ENCODE measurements at regions not wholly inside any gene's neighbourhood (a gene's known extent, or its start where the extent isn't known, plus 50 kb on each side); places are given as distances from the start of the nearest gene placed in this dataset.
"Not testable (repeated sequence)": the region's sequence is repeated elsewhere in the genome, so short reads cannot be mapped to it uniquely, and the experiment has no call there.

DNA sequence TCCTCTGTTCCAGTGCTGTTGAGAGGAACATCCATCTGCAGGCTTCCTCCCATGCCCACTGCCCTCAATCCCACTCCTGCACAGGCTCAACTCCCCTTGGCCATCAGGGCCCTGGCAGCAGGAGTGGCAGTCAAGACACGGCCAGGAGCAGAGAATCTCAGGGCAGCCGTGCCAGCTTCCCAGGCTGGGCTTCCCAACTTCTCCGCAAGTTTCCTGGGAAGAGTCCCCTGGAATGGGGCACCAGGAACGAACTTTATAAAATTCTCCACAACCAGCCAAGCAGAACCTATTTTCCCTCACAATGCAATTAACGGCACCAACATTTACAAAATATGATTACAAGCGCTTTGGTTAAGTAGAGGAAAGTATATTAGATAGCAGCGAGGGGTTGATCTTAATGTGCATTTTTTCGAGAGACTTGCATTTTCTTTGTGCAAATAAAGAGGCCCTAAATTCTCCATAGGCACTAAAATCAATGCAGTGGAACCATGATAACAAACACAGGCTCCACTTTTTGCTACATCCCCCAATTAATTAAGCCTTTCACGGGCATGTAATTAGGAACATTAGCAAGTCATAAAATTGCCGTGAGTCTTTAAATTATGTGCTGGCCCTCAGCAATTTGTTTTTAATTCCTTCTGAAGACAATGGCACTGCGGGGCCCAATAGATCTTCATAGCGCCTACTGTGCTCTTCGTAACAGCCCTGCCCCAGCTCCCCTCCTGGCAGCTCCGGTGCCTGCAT lies 99.9 kb upstream of the LHX1 start:
- no peaks in the 10 kb centered on the region for H3K4me1 Mint-ChIP-seq
- no peak overlapping the region for H3K4me3 Mint-ChIP-seq

DNA sequence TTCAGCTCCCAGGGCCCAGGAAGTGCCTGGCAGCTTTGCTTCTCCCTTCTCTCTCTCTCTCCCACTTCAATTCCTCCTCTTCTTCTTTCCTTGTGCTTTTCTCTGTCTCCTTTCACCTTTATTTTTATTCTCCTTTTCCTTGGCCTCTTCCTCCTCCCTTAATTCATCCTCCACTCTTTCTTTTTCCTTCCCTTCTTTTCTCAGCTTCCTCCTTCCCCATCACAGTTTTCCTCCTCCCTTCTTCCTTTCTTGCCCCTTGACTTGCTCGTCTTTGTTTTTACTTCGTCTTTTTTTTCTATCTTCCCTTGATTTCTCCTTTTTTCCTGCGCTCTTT lies 99.4 kb upstream of the LHX1 start:
- no peak overlapping the region for H3K27ac Mint-ChIP-seq
- peaks cover 18% of the 10 kb centered on the region for H3K27me3 Mint-ChIP-seq
- H3K9me3 Mint-ChIP-seq = peaks cover 10% of the 10 kb centered on the region

More for the DNA sequence above, 99.9 kb upstream of the LHX1 start:
- Mint-ChIP-seq H3K27me3 (peaks cover 18% of the 10 kb centered on the region), H3K36me3 (peaks cover 2% of the 10 kb centered on the region), H3K9me3 (peaks cover 10% of the 10 kb centered on the region), H3K27ac (no peak overlapping the region)
- no peak for ATAC-seq (ENCODE audit: low read depth)
- no peak for DNase-seq (ENCODE audit: low spot score in 2 of 2)

DNA sequence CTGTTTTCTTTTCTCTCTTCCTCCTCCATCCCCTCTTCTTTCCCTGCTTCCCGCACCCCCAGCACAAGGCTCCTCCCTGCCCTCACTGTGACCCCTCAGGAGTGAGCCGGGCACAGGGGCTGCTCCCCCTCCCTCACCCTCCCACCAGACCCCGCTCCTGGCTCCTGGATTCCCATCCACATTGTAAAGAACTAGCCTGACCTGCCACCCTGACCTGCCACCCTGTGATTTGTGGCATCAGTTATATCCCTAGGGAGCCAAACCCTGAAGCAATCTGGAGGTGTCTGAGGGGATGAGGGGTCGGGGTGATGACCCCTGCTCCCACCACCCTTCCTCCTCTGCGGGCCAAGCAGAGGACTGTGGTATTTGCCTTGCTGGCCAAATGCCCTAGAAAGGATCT lies 98.0 kb upstream of the LHX1 start:
- no peak for ATAC-seq (ENCODE audit: low read depth)

More for the DNA sequence above, 99.4 kb upstream of the LHX1 start:
- no peak overlapping the region for H3K4me3 Mint-ChIP-seq
- no peaks in the 10 kb centered on the region for H3K4me1 Mint-ChIP-seq
- peaks cover 2% of the 10 kb centered on the region for H3K36me3 Mint-ChIP-seq
- DNase-seq (ENCODE audit: low spot score in 2 of 2) (no peak), ATAC-seq (ENCODE audit: low read depth) (no peak)

DNA sequence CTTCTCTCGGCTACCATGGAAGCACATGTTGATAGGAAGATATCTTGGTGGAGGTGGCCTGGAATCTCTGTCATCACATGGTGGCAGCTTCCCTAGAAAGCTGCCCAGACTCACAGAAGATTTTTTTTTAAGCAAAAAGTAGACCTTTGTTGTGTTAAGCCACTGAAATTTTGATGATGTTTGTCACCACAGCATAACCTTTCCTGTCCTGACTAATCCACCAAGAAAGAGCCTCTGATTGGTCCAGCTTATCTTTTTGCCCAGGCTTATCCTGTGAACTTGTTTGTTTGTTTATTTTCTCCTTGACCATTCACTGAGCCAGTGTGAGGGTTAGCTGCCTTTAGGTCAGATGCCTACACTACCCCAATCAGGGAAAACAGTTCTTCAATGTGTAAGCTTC lies 96.5 kb upstream of the LHX1 start:
- Mint-ChIP-seq H3K36me3 (peaks cover 2% of the 10 kb centered on the region), H3K9me3 (peaks cover 7% of the 10 kb centered on the region), H3K27me3 (peaks cover 28% of the 10 kb centered on the region), H3K27ac (no peak overlapping the region), H3K4me1 (no peaks in the 10 kb centered on the region), H3K4me3 (no peak overlapping the region)
- ATAC-seq (ENCODE audit: low read depth) = no peak
- DNase-seq (ENCODE audit: low spot score in 2 of 2) = no peak

More for the DNA sequence above, 98.0 kb upstream of the LHX1 start:
- DNase-seq (ENCODE audit: low spot score in 2 of 2) = no peak
- Mint-ChIP-seq H3K4me1 (no peaks in the 10 kb centered on the region), H3K4me3 (no peak overlapping the region), H3K9me3 (peaks cover 10% of the 10 kb centered on the region), H3K27me3 (peaks cover 21% of the 10 kb centered on the region), H3K36me3 (peaks cover 2% of the 10 kb centered on the region), H3K27ac (no peak overlapping the region)

DNA sequence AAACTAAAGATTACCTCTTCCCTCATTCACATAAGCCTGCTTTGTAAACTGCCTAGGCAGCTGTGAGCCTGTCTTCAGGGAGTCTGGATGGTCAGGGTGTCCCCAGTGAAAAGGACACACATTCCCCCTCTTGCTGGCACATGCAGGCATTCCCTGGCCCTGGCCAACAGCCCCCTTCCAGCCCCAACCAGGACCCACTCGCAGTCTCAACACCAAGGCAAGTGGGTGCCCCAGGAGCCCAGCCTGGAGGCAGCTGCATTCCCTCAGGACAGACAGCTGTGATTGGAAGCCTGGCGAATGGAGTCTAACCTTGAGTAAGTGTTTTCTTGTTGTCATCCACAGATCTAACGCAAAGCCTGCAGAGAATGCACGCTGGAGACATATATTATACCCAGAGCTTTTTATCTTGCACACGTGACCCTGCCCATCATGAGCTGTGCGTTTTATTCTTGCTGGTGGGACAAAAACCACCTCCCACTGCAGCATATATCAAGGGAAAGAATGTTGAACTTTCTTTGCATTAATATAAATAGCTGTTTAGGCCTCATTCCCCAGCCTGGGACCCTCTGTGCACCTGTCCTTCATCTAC lies 95.0 kb upstream of the LHX1 start:
- peaks cover 7% of the 10 kb centered on the region for H3K9me3 Mint-ChIP-seq
- H3K27me3 Mint-ChIP-seq = peaks cover 24% of the 10 kb centered on the region
- no peak overlapping the region for H3K27ac Mint-ChIP-seq
- no peak for DNase-seq (ENCODE audit: low spot score in 2 of 2)
- H3K36me3 Mint-ChIP-seq = peaks cover 2% of the 10 kb centered on the region
- ATAC-seq (ENCODE audit: low read depth) = no peak
- H3K4me3 Mint-ChIP-seq = no peak overlapping the region
- no peaks in the 10 kb centered on the region for H3K4me1 Mint-ChIP-seq

DNA sequence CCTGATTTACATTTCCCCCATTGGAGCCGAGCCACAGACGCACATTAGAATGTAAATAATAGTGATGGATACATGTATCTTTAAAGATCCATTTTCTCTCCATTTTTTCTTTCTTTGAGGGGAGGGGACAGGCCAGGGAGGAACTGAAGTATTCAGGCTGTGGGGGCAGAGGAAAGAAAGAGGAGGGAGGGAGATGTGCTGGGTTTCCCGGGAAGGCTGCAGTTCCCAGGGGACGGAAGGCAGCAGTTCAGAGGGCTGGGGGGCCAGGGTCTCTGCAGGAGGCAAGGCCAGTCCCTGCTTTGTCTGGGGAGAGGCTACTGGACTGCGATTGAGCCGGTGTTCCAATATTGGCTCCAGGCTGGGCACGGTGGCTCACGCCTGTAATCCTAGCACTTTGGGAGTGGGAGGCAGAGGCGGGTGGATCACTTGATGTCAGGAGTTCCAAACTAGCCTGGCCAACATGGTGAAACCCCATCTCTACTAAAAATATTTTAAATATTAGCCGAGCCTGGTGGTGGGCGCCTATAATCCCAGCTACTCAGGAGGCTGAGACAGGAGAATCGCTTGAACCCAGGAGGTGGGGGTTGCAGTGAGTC lies 94.2 kb upstream of the LHX1 start:
- peaks cover 7% of the 10 kb centered on the region for H3K9me3 Mint-ChIP-seq
- H3K27ac Mint-ChIP-seq = no peak overlapping the region
- H3K4me1 Mint-ChIP-seq = no peaks in the 10 kb centered on the region
- peaks cover 2% of the 10 kb centered on the region for H3K36me3 Mint-ChIP-seq
- H3K27me3 Mint-ChIP-seq = peaks cover 21% of the 10 kb centered on the region
- H3K4me3 Mint-ChIP-seq = no peak overlapping the region
- ATAC-seq (ENCODE audit: low read depth) (no peak), DNase-seq (ENCODE audit: low spot score in 2 of 2) (no peak)

DNA sequence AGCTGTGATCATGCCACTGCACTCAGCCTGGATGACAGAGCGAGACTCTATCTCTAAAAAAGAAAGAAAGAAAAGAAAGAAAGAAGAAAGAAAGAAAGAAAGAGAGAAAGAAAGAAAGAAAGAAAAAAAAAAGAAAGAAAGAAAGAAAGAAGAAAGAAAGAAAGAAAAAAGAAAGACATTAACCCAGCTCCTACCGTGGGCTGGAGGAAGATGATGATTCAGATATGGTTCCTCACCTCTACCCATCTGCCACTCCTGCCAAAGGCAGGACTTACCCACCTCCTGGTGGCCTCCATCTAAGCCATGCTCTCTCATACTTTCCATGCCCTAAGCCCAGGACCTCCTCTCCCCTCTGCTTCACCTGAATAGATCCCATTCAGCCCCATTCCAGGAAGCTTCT lies 93.3 kb upstream of the LHX1 start:
- ATAC-seq (ENCODE audit: low read depth) (no peak), DNase-seq (ENCODE audit: low spot score in 2 of 2) (no peak)
- Mint-ChIP-seq H3K27me3 (peaks cover 20% of the 10 kb centered on the region), H3K4me3 (no peak overlapping the region), H3K4me1 (no peaks in the 10 kb centered on the region), H3K27ac (no peak overlapping the region), H3K36me3 (peaks cover 2% of the 10 kb centered on the region), H3K9me3 (peaks cover 7% of the 10 kb centered on the region)

DNA sequence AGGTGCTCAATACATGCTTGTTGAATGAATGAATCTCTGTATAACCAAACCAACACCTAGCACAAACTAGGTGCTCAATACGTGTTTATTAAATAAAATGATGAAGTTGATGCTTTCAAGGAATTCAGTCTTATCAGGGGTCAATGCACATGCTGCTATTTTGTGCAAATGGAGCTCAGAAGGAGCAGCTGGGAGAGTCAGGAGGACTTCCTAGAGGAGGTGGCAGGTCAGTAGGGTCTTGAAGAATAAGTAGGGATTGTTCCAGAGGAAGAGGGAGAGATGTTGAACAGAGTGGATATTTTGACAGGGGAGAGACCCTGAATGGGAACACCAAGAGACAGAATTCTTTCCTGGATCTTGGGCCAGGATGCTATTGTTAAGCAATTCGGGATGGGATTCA lies 92.7 kb upstream of the LHX1 start:
- ATAC-seq (ENCODE audit: low read depth) = no peak
- no peak overlapping the region for H3K4me3 Mint-ChIP-seq
- DNase-seq (ENCODE audit: low spot score in 2 of 2) = no peak
- peaks cover 7% of the 10 kb centered on the region for H3K9me3 Mint-ChIP-seq
- H3K27ac Mint-ChIP-seq = no peak overlapping the region
- peaks cover 2% of the 10 kb centered on the region for H3K36me3 Mint-ChIP-seq
- H3K4me1 Mint-ChIP-seq = no peaks in the 10 kb centered on the region
- peaks cover 20% of the 10 kb centered on the region for H3K27me3 Mint-ChIP-seq

DNA sequence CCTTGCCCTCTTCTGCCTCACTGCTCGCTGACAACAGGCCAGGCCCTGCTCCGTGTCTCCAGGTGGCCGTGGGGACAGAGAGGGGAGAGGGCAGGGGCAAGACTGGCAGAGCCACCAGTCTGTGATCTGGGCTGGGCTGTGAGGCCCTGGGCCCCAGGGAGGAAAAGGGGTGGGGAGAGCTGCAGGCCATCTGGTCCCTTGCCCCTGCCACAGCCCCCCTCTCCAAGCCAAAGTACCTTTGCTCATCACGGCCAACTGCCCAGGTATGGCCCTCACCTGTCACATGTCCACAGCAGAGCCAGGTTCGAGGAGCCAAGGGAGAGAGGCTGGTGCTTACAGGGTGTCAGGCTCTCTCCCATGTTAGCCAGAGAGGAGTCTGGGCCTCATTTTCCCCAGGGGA lies 91.4 kb upstream of the LHX1 start:
- no peak for ATAC-seq (ENCODE audit: low read depth)
- Mint-ChIP-seq H3K36me3 (peaks cover 2% of the 10 kb centered on the region), H3K4me3 (no peak overlapping the region), H3K27ac (no peak overlapping the region), H3K9me3 (peaks cover 5% of the 10 kb centered on the region), H3K27me3 (peaks cover 18% of the 10 kb centered on the region), H3K4me1 (no peaks in the 10 kb centered on the region)
- no peak for DNase-seq (ENCODE audit: low spot score in 2 of 2)

DNA sequence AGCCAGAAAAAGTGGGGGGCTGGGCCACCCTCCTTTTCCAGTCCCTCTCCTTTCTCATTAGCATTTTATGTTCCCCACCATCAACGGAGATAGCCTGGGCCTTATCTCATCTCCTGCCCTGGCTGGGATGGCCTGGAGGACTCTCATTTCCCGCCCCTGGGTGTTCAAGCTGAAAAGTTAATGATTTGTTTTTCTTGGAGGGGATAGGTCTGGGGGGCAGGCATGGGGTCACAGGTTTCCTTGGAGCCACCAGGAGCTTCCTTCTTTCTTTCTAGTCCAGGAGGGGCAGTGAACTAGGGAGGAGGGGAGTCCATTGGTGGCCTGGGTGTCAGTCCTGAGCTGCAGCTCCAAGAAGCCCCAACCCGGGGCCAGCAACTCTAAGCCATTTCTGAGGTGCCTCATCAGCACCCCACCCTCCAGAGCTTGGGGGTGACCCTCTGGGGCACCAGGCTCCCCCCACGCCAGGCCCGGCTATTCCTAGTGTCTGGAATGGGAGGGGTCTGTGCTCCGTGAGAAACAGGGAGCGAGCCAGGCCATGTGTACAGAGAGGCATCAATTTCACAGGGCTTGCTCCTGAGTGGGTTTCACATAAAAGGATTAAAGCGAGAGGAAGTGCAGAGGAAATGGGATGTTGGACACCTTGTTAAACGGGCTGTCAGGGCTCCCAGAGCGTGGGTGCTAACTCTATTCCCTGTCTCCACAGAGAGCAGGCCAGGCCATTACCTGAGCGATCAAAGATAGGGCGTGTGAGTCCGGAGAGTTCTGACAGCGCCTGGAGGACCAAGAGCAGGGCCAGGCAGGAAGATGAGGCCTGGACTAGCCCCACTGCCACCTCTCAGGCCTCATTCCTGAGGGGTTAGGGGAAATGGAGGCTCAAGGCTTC lies 90.6 kb upstream of the LHX1 start:
- DNase-seq (ENCODE audit: low spot score in 2 of 2) (no peak), ATAC-seq (ENCODE audit: low read depth) (no peak)
- no peak overlapping the region for H3K27ac Mint-ChIP-seq
- H3K9me3 Mint-ChIP-seq = peaks cover 2% of the 10 kb centered on the region
- no peaks in the 10 kb centered on the region for H3K36me3 Mint-ChIP-seq
- H3K27me3 Mint-ChIP-seq = peaks cover 16% of the 10 kb centered on the region
- no peak overlapping the region for H3K4me3 Mint-ChIP-seq
- no peaks in the 10 kb centered on the region for H3K4me1 Mint-ChIP-seq

DNA sequence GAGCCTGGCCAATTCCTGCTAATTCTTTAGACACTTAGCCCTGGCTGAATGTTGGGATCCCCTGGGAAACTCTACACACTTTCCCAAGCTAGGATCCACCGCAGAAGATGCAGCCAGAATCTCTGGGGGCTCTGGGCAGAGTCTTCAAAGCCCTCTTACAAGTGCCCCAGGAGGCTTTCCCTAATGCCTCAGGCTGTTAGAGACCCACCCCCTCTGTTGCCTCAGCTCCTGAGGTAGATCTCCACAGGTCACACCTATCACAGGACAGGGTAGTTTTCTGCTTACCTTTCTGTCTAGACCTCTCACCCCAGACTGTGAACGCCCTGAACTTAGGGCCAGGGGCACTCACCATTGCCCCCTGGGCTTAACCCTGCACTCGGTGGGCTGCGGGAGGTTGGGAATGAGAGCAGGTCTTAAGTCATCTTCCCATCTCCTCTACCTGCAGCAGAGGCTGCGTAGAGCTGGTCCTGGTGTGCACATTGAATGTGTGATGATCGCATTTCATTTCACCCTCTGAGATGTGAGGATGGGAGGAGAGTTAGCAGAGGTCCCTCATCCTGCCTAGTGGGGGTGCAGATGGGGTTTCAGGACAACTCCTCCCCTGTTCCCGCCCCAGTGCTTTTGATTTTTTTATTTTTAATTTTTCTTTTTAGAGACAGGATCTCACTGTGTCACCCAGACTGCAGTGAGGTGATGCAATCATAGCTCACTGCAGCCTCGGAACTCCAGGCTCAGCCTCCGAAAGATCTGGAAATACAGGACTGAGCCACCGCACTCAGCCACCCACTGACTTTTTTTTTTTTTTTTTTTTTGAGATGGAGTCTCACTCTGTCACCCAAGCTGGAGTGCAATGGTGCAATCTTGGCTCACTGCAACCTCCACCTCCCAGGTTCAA lies 89.0 kb upstream of the LHX1 start:
- Mint-ChIP-seq H3K9me3 (no peaks in the 10 kb centered on the region), H3K4me1 (no peaks in the 10 kb centered on the region), H3K27ac (no peak overlapping the region), H3K36me3 (no peaks in the 10 kb centered on the region), H3K27me3 (peaks cover 13% of the 10 kb centered on the region), H3K4me3 (no peak overlapping the region)
- ATAC-seq (ENCODE audit: low read depth) (no peak), DNase-seq (ENCODE audit: low spot score in 2 of 2) (no peak)

DNA sequence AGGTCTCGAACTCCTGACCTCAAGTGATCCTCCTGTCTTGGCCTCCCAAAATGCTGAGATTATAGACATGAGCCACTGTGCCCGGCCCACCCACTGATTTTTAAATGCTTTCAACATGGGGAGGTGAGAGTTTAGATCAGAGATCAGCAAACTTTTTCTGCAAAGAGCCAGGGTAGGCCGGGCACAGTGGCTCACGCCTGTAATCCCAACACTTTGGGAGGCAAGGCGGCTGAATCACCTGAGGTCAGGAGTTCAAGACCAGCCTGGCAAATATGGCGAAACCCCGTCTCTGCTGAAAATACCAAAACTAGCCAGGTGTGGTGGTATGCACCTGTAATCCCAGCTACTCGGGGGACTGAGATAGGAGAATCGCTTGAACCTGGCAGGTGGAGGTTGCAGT lies 88.3 kb upstream of the LHX1 start:
- H3K4me3 Mint-ChIP-seq; H3K36me3 Mint-ChIP-seq; H3K27ac Mint-ChIP-seq; H3K9me3 Mint-ChIP-seq; ATAC-seq (ENCODE audit: low read depth); DNase-seq (ENCODE audit: low spot score in 2 of 2); H3K27me3 Mint-ChIP-seq; H3K4me1 Mint-ChIP-seq: not testable (repeated sequence)

DNA sequence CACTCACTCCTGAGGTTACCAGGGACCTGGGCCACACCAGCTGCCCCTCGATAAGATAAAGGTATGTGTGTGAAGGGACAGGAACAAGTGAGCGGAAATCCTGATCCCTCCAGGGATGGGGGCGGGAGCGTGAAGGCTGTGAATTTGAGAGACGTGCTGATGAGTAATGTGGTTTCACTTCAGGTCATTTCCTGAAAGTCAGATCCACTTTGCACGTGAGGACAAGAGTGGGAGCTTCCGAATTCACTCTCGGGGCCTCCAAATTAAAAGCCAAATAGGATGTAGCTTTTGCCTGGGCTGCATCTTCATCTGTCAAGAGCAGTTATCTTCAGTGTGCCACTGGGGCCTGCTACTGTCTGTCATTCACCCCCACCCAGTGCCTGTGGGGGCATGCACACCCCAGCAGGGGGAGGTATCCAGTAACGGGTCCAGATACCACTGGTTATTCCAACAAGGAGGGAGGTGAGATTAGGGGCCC lies 87.4 kb upstream of the LHX1 start:
- DNase-seq (ENCODE audit: low spot score in 2 of 2) = no peak
- Mint-ChIP-seq H3K27me3 (peaks cover 6% of the 10 kb centered on the region), H3K9me3 (no peaks in the 10 kb centered on the region), H3K27ac (no peak overlapping the region), H3K4me3 (no peak overlapping the region), H3K4me1 (no peaks in the 10 kb centered on the region), H3K36me3 (no peaks in the 10 kb centered on the region)
- ATAC-seq (ENCODE audit: low read depth) = no peak

Data from memory B cell (primary cell).